A549 (cell line): ENCODE measurements at regions not wholly inside any gene's neighbourhood (a gene's known extent, or its start where the extent isn't known, plus 50 kb on each side); places are given as distances from the start of the nearest gene placed in this dataset.

Experiments used
- ATAC-seq, 2 experiments: fragments of 200-7000 bp in 1 of 2; fragments of >200 bp in 1 of 2; cut with Nextera tagmentation in 1 of 2; cut with Tn5 transposase in 1 of 2; 3 replicates each; pipeline versions ENCODE4 v1.8.0 to v1.9.1; 2018 to 2020; ENCODE audit warnings: mild to moderate bottlenecking in 1 of 2, moderate library complexity in 1 of 2
- CTCF ChIA-PET: fragments of 300-600 bp; sonication (Branson Sonifier 250); formaldehyde crosslinking; extraction: SDS; loops from one replicate; lab custom pipeline; 2021; ENCODE audit warnings: antibody characterized with exemption, inconsistent platforms; lab: Yijun Ruan, JAX
- POLR2A ChIA-PET: fragments of 350-600 bp; formaldehyde crosslinking; extraction: SDS; loops from one replicate; lab custom pipeline; 2021; ENCODE audit warnings: antibody characterized with exemption, inconsistent platforms; lab: Yijun Ruan, JAX
- DNase-seq, 2 experiments: peaks; one replicate each; pipeline versions ENCODE4 v3.0.0 to v3.0.0-alpha.2; 2011 to 2016; ENCODE audit warnings: low read depth in 1 of 2, low spot score in 1 of 2
- FAIRE-seq: peaks from 2 replicates; lab custom pipeline; 2011; peaks lifted over from hg19 to GRCh38; lab: Jason Lieb, UNC
- H3K27ac ChIP-seq, 2 experiments: fragments of >200 bp; sonication (Bioruptor Twin); formaldehyde crosslinking; 3 replicates each; pipeline ENCODE4 v1.5.1; 2016 to 2017
- H3K4me1 ChIP-seq: fragments of >200 bp; sonication (Bioruptor Twin); formaldehyde crosslinking; 3 replicates; pipeline ENCODE4 v1.6.1; 2016
- H3K4me2 ChIP-seq: fragments of >200 bp; sonication (Bioruptor Twin); formaldehyde crosslinking; 3 replicates; pipeline ENCODE4 v1.6.1; 2016
- H3K4me3 ChIP-seq: fragments of >200 bp; sonication (Bioruptor Twin); formaldehyde crosslinking; 3 replicates; pipeline ENCODE4 v1.5.1; 2016
- H3K9me3 ChIP-seq: fragments of >200 bp; sonication (Bioruptor Twin); formaldehyde crosslinking; 3 replicates; pipeline ENCODE4 v1.6.1; 2016
- CBX2 ChIP-seq: fragments of 200-600 bp; sonication (generic); IDR thresholded peaks from 2 replicates; pipeline ENCODE4 v1.6.1; 2016; ENCODE audit warnings: low read depth, mild to moderate bottlenecking, borderline replicate concordance
- CBX8 ChIP-seq: fragments of 200-600 bp; sonication (generic); IDR thresholded peaks from 2 replicates; pipeline ENCODE4 v1.6.1; 2016
- CHD2 ChIP-seq: fragments of 150-350 bp; IDR thresholded peaks from 2 replicates; pipeline ENCODE4 v1.6.1; 2014; ENCODE audit warnings: low read length; ENCODE audit not compliant: partially characterized antibody
- CHD4 ChIP-seq: fragments of 200-600 bp; sonication (generic); IDR thresholded peaks from 2 replicates; pipeline ENCODE4 v1.6.1; 2016; ENCODE audit warnings: antibody characterized with exemption, mild to moderate bottlenecking, borderline replicate concordance
- CTCF ChIP-seq: fragments of >200 bp; sonication (Bioruptor Twin); formaldehyde crosslinking; IDR thresholded peaks from 3 replicates; pipeline ENCODE4 v1.5.1; 2016
- ELK1 ChIP-seq: fragments of 150-350 bp; IDR thresholded peaks from 2 replicates; pipeline ENCODE4 v1.6.1; 2014; ENCODE audit warnings: low read depth, mild to moderate bottlenecking, low read length
- FOSB ChIP-seq: fragments of 250-450 bp; sonication (Bioruptor Pico); IDR thresholded peaks from 2 replicates; pipeline ENCODE4 v1.5.0; 2020; ENCODE audit warnings: mild to moderate bottlenecking, moderate library complexity
- FOSL2 ChIP-seq, 2 experiments: fragments of 450-650 bp in 1 of 2; fragments of >200 bp in 1 of 2; sonication (Bioruptor Twin) in 1 of 2; formaldehyde crosslinking; IDR thresholded peaks; 2 replicates each; pipeline versions ENCODE4 v1.5.0 to v1.6.1; 2016 to 2020; ENCODE audit warnings: mild to moderate bottlenecking in 1 of 2, moderate library complexity in 1 of 2
- FOXS1 ChIP-seq: fragments of 250-450 bp; sonication (Bioruptor Pico); IDR thresholded peaks from 2 replicates; pipeline ENCODE4 v1.5.0; 2020; ENCODE audit warnings: mild to moderate bottlenecking, moderate library complexity
- GATA3 ChIP-seq: IDR thresholded peaks from 2 replicates; pipeline ENCODE4 v1.6.1; 2012; ENCODE audit warnings: borderline replicate concordance
- HDAC2 ChIP-seq: fragments of 200-600 bp; sonication (generic); IDR thresholded peaks from 2 replicates; pipeline ENCODE4 v1.6.1; 2016
- HES2 ChIP-seq: fragments of >200 bp; sonication (Bioruptor Twin); formaldehyde crosslinking; IDR thresholded peaks from 2 replicates; pipeline ENCODE4 v1.6.1; 2016
- HEYL ChIP-seq: fragments of 250-450 bp; sonication (Bioruptor Pico); IDR thresholded peaks from 2 replicates; pipeline ENCODE4 v1.8.0; 2021; ENCODE audit warnings: mild to moderate bottlenecking, moderate library complexity
- HMGXB4 ChIP-seq: fragments of 250-450 bp; sonication (Bioruptor Pico); IDR thresholded peaks from 2 replicates; pipeline ENCODE4 v1.5.0; 2021; ENCODE audit warnings: mild to moderate bottlenecking, moderate library complexity, borderline replicate concordance
- HOXB13 ChIP-seq: fragments of 250-450 bp; sonication (Bioruptor Pico); IDR thresholded peaks from 2 replicates; pipeline ENCODE4 v1.5.0; 2020; ENCODE audit warnings: low read depth, mild to moderate bottlenecking, moderate library complexity
- KDM5A ChIP-seq: fragments of 200-600 bp; sonication (generic); IDR thresholded peaks from 2 replicates; pipeline ENCODE4 v1.6.1; 2016; ENCODE audit warnings: antibody characterized with exemption, mild to moderate bottlenecking
- MAFK ChIP-seq: fragments of 450-650 bp; IDR thresholded peaks from 2 replicates; pipeline ENCODE4 v1.6.1; 2014; ENCODE audit not compliant: partially characterized antibody
- MAX ChIP-seq: IDR thresholded peaks from 2 replicates; pipeline ENCODE4 v1.6.1; 2012
- MYC ChIP-seq: IDR thresholded peaks from 2 replicates; pipeline ENCODE4 v1.6.1; 2012; ENCODE audit warnings: mild to moderate bottlenecking, inconsistent platforms, low read length, improper control_type of control experiment, borderline replicate concordance
- POLR2A ChIP-seq: IDR thresholded peaks from 2 replicates; pipeline ENCODE4 v1.6.1; 2012; ENCODE audit warnings: mild to moderate bottlenecking, low read length
- POLR2AphosphoS2 ChIP-seq: conservative IDR thresholded peaks from 2 replicates; pipeline ENCODE4 v1.6.1; 2012; ENCODE audit warnings: low read length, improper control_type of control experiment, inconsistent platforms
- RARB ChIP-seq: fragments of 250-450 bp; sonication (Bioruptor Pico); IDR thresholded peaks from 2 replicates; pipeline ENCODE4 v1.8.0; 2021; ENCODE audit warnings: mild to moderate bottlenecking, moderate library complexity
- RFX5 ChIP-seq: fragments of 450-650 bp; IDR thresholded peaks from 2 replicates; pipeline ENCODE4 v1.7.1; 2014; ENCODE audit warnings: antibody characterized with exemption, mild to moderate bottlenecking, moderate library complexity
- SMC3 ChIP-seq: fragments of >200 bp; sonication (Bioruptor Twin); formaldehyde crosslinking; IDR thresholded peaks from 3 replicates; pipeline ENCODE4 v1.6.1; 2018; ENCODE audit warnings: inconsistent platforms
- TFCP2L1 ChIP-seq: fragments of 250-450 bp; sonication (Bioruptor Pico); IDR thresholded peaks from 2 replicates; pipeline ENCODE4 v1.5.0; 2021; ENCODE audit warnings: mild to moderate bottlenecking
- TP53 ChIP-seq: fragments of 250-450 bp; sonication (Bioruptor Pico); IDR thresholded peaks from 2 replicates; pipeline ENCODE4 v1.5.0; 2021; ENCODE audit warnings: mild to moderate bottlenecking, moderate library complexity
- USF2 ChIP-seq: fragments of 450-650 bp; IDR thresholded peaks from 2 replicates; pipeline ENCODE4 v1.6.1; 2014; ENCODE audit warnings: antibody characterized with exemption
- ZFP36 ChIP-seq: fragments of 450-650 bp; IDR thresholded peaks from 2 replicates; pipeline ENCODE4 v1.6.1; 2014; ENCODE audit warnings: borderline replicate concordance; ENCODE audit not compliant: partially characterized antibody
- ZNF302 ChIP-seq: fragments of 250-450 bp; sonication (Bioruptor Pico); IDR thresholded peaks from 2 replicates; pipeline ENCODE4 v1.9.0; 2021; ENCODE audit warnings: inconsistent platforms, mild to moderate bottlenecking, moderate library complexity
- ZSCAN20 ChIP-seq: fragments of 250-450 bp; sonication (Bioruptor Pico); IDR thresholded peaks from 2 replicates; pipeline ENCODE4 v1.8.0; 2022; ENCODE audit warnings: mild to moderate bottlenecking, moderate library complexity
- WGBS: methylation state at CpG from one replicate; pipeline ENCODE4 v1.1.6; 2017; ENCODE audit errors: missing lambda C conversion rate; 5-methylcytosine and 5-hydroxymethylcytosine counted together

GRCh38 chr5:173542964-173543363 lies 73.5 kb downstream of the BOD1 start:
- FAIRE-seq (no peak), ATAC-seq (no peak), DNase-seq (no peak)
- ChIA-PET CTCF (interaction anchor here (0.5 to 1.4 kb wide), 2 partner anchors 14 to 323 kb away, joined by 3 to 7 read pairs; no protein-coding TSS in a partner anchor), POLR2A (no interaction called here)
- 85% methylated on average over 7 of the region's 9 CpGs for WGBS
- Histone ChIP-seq H3K27ac (no peak overlapping the region), H3K4me1 (no peaks in the 10 kb centered on the region), H3K9me3 (no peaks in the 10 kb centered on the region), H3K4me2 (no peak overlapping the region), H3K4me3 (no peak overlapping the region)
- TF ChIP-seq SMC3: no peak
- TF ChIP-seq TP53 (CRISPR knock-in tag): no peak
- no peak for TF ChIP-seq RARB (CRISPR knock-in tag)
- no peak for TF ChIP-seq CBX2
- TF ChIP-seq ELK1: no peak
- no peak for TF ChIP-seq ZNF302 (CRISPR knock-in tag)
- TF ChIP-seq CTCF: no peak
- TF ChIP-seq CBX8: no peak
- no peak for TF ChIP-seq POLR2A
- no peak for TF ChIP-seq HEYL (CRISPR knock-in tag)
- TF ChIP-seq CHD4: no peak
- TF ChIP-seq GATA3: no peak
- TF ChIP-seq ZSCAN20 (CRISPR knock-in tag): no peak
- no peak for TF ChIP-seq TFCP2L1 (CRISPR knock-in tag)
- TF ChIP-seq FOSL2 (IDR thresholded peaks at IDR 0.05): no peak
- TF ChIP-seq FOSL2 (CRISPR knock-in tag; IDR thresholded peaks at IDR 0.05): no peak
- no peak for TF ChIP-seq USF2
- no peak for TF ChIP-seq MAX
- no peak for TF ChIP-seq KDM5A
- no peak for TF ChIP-seq FOXS1

- ATAC-seq (no peak), DNase-seq (no peak), FAIRE-seq (no peak)
- CTCF ChIA-PET: interaction anchor here (0.6 kb wide), 1 partner anchor 836 kb away, joined by 3 read pairs; no protein-coding TSS in a partner anchor
- Histone ChIP-seq H3K4me3 (no peak overlapping the region), H3K4me2 (no peak overlapping the region), H3K9me3 (no peaks in the 10 kb centered on the region), H3K27ac (no peak overlapping the region), H3K4me1 (no peaks in the 10 kb centered on the region)
- POLR2A ChIA-PET: no interaction called here
- no peak for TF ChIP-seq GATA3
- TF ChIP-seq MAFK: no peak
- TF ChIP-seq POLR2AphosphoS2: no peak
- TF ChIP-seq FOSL2 (IDR thresholded peaks at IDR 0.05): no peak
- no peak for TF ChIP-seq FOSL2 (CRISPR knock-in tag; IDR thresholded peaks at IDR 0.05)
- WGBS: 33% methylated on average over 4 of the region's 4 CpGs
These were observed 74.3 kb downstream of the BOD1 start for GRCh38 chr5:173542159-173542558.

GRCh38 chr5:173538654-173539053 lies 77.8 kb downstream of the BOD1 start:
- no peaks in the 10 kb centered on the region for H3K9me3 ChIP-seq
- ATAC-seq (no peak), DNase-seq (no peak), FAIRE-seq (no peak)
- 17% methylated on average over 1 of the region's 1 CpG for WGBS
- H3K4me1 ChIP-seq: no peaks in the 10 kb centered on the region
- ChIA-PET CTCF (interaction anchor here (1.7 kb wide), 1 partner anchor 10 kb away, joined by 3 read pairs; no protein-coding TSS in a partner anchor), POLR2A (no interaction called here)
- no peak overlapping the region for H3K27ac ChIP-seq
- no peak overlapping the region for H3K4me2 ChIP-seq
- no peak overlapping the region for H3K4me3 ChIP-seq
- no peak for TF ChIP-seq ZNF302 (CRISPR knock-in tag)
- TF ChIP-seq MYC: no peak
- TF ChIP-seq HOXB13 (CRISPR knock-in tag): no peak
- no peak for TF ChIP-seq HDAC2
- no peak for TF ChIP-seq FOSB (CRISPR knock-in tag)
- no peak for TF ChIP-seq CBX2
- TF ChIP-seq HMGXB4 (CRISPR knock-in tag): no peak
- no peak for TF ChIP-seq ZFP36
- no peak for TF ChIP-seq CHD2
- no peak for TF ChIP-seq RFX5
- no peak for TF ChIP-seq HES2
